DOHH2 (cell line): ENCODE measurements at regions not wholly inside any gene's neighbourhood (a gene's known extent, or its start where the extent isn't known, plus 50 kb on each side); places are given as distances from the start of the nearest gene placed in this dataset.

Experiments
- CTCF ChIP-seq: fragments of 200-600 bp; sonication (generic); IDR thresholded peaks from one replicate; pipeline ENCODE4 v1.5.1; 2014; ENCODE audit warnings: antibody characterized with exemption, mild to moderate bottlenecking, low read depth, low read length; ENCODE audit not compliant: poor library complexity, severe bottlenecking
- EZH2phosphoT487 ChIP-seq: fragments of 200-600 bp; sonication (generic); IDR thresholded peaks from 2 replicates; pipeline ENCODE4 v1.6.1; 2017; ENCODE audit warnings: borderline replicate concordance, mild to moderate bottlenecking, antibody characterized with exemption, low read length, moderate library complexity, mixed read lengths

- TF ChIP-seq CTCF (no peak), EZH2phosphoT487 (no peak)
Measured at GRCh38 chr19:13623716-13624710, 117.7 kb upstream of the CACNA1A start.
